PC-3 (cell line): ENCODE measurements at regions not wholly inside any gene's neighbourhood (a gene's known extent, or its start where the extent isn't known, plus 50 kb on each side); places are given as distances from the start of the nearest gene placed in this dataset.

ENCODE experiments used
- ATAC-seq: fragments of 200-7000 bp; cut with Tn5 transposase; 2 replicates; pipeline ENCODE4 v1.9.1; 2020; ENCODE audit warnings: mild to moderate bottlenecking, moderate library complexity
- BruUV-seq: library from RNA; stranded (reverse); fragments of 400-500 nt; replicated peaks from 2 replicates; lab custom pipeline; 2021; lab: Mats Ljungman, UMichigan
- CTCF ChIA-PET: fragments of 300-600 bp; sonication (Branson Sonifier 250); formaldehyde crosslinking; loops from one replicate; lab custom pipeline; 2022; ENCODE audit warnings: antibody characterized with exemption; lab: Charles Lee
- POLR2A ChIA-PET: fragments of 300-600 bp; sonication (Branson Sonifier 250); formaldehyde crosslinking; loops from one replicate; lab custom pipeline; 2022; ENCODE audit warnings: antibody characterized with exemption; ENCODE audit not compliant: unreplicated experiment; lab: Charles Lee
- DNase-seq: peaks from one replicate; pipeline ENCODE4 v3.0.0-alpha.2; 2015
- H2AFZ ChIP-seq: fragments of 300-600 bp; sonication (generic); 2 replicates; pipeline ENCODE4 v1.6.0; 2016; ENCODE audit warnings: antibody characterized with exemption, low read length
- H3F3A ChIP-seq: fragments of 300-600 bp; sonication (generic); one replicate; pipeline ENCODE4 v1.6.0; 2017; ENCODE audit warnings: antibody characterized with exemption, low read length, control low read depth, mild to moderate bottlenecking; ENCODE audit not compliant: unreplicated experiment
- H3K27ac ChIP-seq: fragments of 300-600 bp; sonication (generic); 2 replicates; pipeline ENCODE4 v1.5.1; 2016; ENCODE audit warnings: mild to moderate bottlenecking, low read length
- H3K27me3 ChIP-seq: fragments of 300-600 bp; sonication (generic); 2 replicates; pipeline ENCODE4 v1.6.1; 2016; ENCODE audit warnings: low read length, mixed read lengths
- H3K36me3 ChIP-seq: fragments of 300-600 bp; sonication (generic); 2 replicates; pipeline ENCODE4 v1.6.1; 2016; ENCODE audit warnings: low read depth, mixed run types, low read length, mixed read lengths
- H3K4me1 ChIP-seq: fragments of 300-600 bp; sonication (generic); 2 replicates; pipeline ENCODE4 v1.5.1; 2016; ENCODE audit warnings: low read length; ENCODE audit not compliant: insufficient read depth
- H3K4me2 ChIP-seq: fragments of 300-600 bp; sonication (generic); 2 replicates; pipeline ENCODE4 v1.6.0; 2016; ENCODE audit warnings: low read length
- H3K4me3 ChIP-seq: fragments of 300-600 bp; sonication (generic); 2 replicates; pipeline ENCODE4 v1.5.1; 2016; ENCODE audit warnings: mild to moderate bottlenecking, low read length, mixed read lengths
- H3K79me2 ChIP-seq: fragments of 300-600 bp; sonication (generic); 2 replicates; pipeline ENCODE4 v1.6.1; 2017; ENCODE audit warnings: low read length, mixed read lengths
- H3K9ac ChIP-seq: fragments of 300-600 bp; sonication (generic); 2 replicates; pipeline ENCODE4 v1.6.0; 2016; ENCODE audit warnings: mild to moderate bottlenecking, low read length
- H3K9me2 ChIP-seq: fragments of 300-600 bp; sonication (generic); replicated peaks from 2 replicates; pipeline ENCODE4 v1.6.1; 2016; ENCODE audit warnings: mixed run types, low read length, mixed read lengths
- H3K9me3 ChIP-seq: fragments of 300-600 bp; sonication (generic); 2 replicates; pipeline ENCODE4 v1.6.1; 2016; ENCODE audit warnings: low read length, mixed read lengths
- H4K20me1 ChIP-seq: fragments of 300-600 bp; sonication (generic); 2 replicates; pipeline ENCODE4 v1.6.1; 2016; ENCODE audit warnings: low read length, mixed read lengths
- CTCF ChIP-seq: fragments of 300-600 bp; sonication (generic); conservative IDR thresholded peaks from 2 replicates; pipeline ENCODE4 v1.5.1; 2017; ENCODE audit warnings: antibody characterized with exemption, low read depth, mild to moderate bottlenecking, low read length
- EZH2 ChIP-seq: fragments of 300-600 bp; sonication (generic); IDR thresholded peaks from one replicate; pipeline ENCODE4 v1.6.1; 2017; ENCODE audit warnings: antibody characterized with exemption, mild to moderate bottlenecking, low read length; ENCODE audit not compliant: unreplicated experiment
- EZH2phosphoT487 ChIP-seq: fragments of 300-600 bp; sonication (generic); IDR thresholded peaks from 2 replicates; pipeline ENCODE4 v1.6.1; 2018; ENCODE audit warnings: mild to moderate bottlenecking, antibody characterized with exemption, low read length, borderline replicate concordance
- intact Hi-C: fragments of 100-400 bp; cut with micrococcal nuclease; formaldehyde crosslinking; loops from 2 replicates; pipeline ENCODE4 v1.9.0; 2023

GRCh38 chr3:144569651-144570050 is 598.0 kb downstream of the DIPK2A start:
- H3K36me3 ChIP-seq = no peaks in the 10 kb centered on the region
- no peak overlapping the region for H3K4me2 ChIP-seq
- BruUV-seq = no TSS peak
- no peaks in the 10 kb centered on the region for H3K27me3 ChIP-seq
- H2AFZ ChIP-seq = no peak overlapping the region
- no peak overlapping the region for H3K9ac ChIP-seq
- ChIA-PET POLR2A (no interaction called here), CTCF (no interaction called here)
- no peak for ATAC-seq
- intact Hi-C loops = no loop called here
- TF ChIP-seq EZH2 = no peak
- TF ChIP-seq EZH2phosphoT487 = no peak
- TF ChIP-seq CTCF = no peak
- no peaks in the 10 kb centered on the region for H3F3A ChIP-seq
- no peaks in the 10 kb centered on the region for H3K79me2 ChIP-seq
- DNase-seq = no peak
- no peak overlapping the region for H3K27ac ChIP-seq
- H4K20me1 ChIP-seq = no peaks in the 10 kb centered on the region
- no peaks in the 10 kb centered on the region for H3K9me2 ChIP-seq
- H3K4me1 ChIP-seq = peaks cover 12% of the 10 kb centered on the region
- no peaks in the 10 kb centered on the region for H3K9me3 ChIP-seq
- H3K4me3 ChIP-seq = no peak overlapping the region

- no peak overlapping the region for H3K4me3 ChIP-seq
- ATAC-seq = no peak
- no peak overlapping the region for H2AFZ ChIP-seq
- CTCF ChIA-PET = no interaction called here
- no peaks in the 10 kb centered on the region for H3K79me2 ChIP-seq
- H3K4me2 ChIP-seq = no peak overlapping the region
- no peaks in the 10 kb centered on the region for H3K9me2 ChIP-seq
- intact Hi-C loops = no loop called here
- no peak overlapping the region for H3K9ac ChIP-seq
- no TSS peak for BruUV-seq
- H3K36me3 ChIP-seq = no peaks in the 10 kb centered on the region
- no peaks in the 10 kb centered on the region for H4K20me1 ChIP-seq
- no peak overlapping the region for H3K27ac ChIP-seq
- POLR2A ChIA-PET = no interaction called here
- H3K9me3 ChIP-seq = no peaks in the 10 kb centered on the region
- no peak for DNase-seq
- H3F3A ChIP-seq = no peaks in the 10 kb centered on the region
- TF ChIP-seq EZH2phosphoT487 (no peak), CTCF (no peak), EZH2 (no peak)
- H3K4me1 ChIP-seq = no peaks in the 10 kb centered on the region
- no peaks in the 10 kb centered on the region for H3K27me3 ChIP-seq
These were observed 612.2 kb downstream of the DIPK2A start for GRCh38 chr3:144583871-144584270.

GRCh38 chr3:144585408-144585807 is 613.8 kb downstream of the DIPK2A start:
- no TSS peak for BruUV-seq
- ChIA-PET CTCF (no interaction called here), POLR2A (no interaction called here)
- Histone ChIP-seq H3K27me3 (no peaks in the 10 kb centered on the region), H3K79me2 (no peaks in the 10 kb centered on the region), H3K4me2 (no peak overlapping the region), H3K4me1 (peaks cover 2% of the 10 kb centered on the region; the same call in 1 of the 2 replicates), H3K9ac (no peak overlapping the region), H3K4me3 (no peak overlapping the region), H3K9me3 (no peaks in the 10 kb centered on the region), H3K9me2 (no peaks in the 10 kb centered on the region), H3F3A (no peaks in the 10 kb centered on the region), H4K20me1 (no peaks in the 10 kb centered on the region), H3K36me3 (no peaks in the 10 kb centered on the region), H3K27ac (no peak overlapping the region), H2AFZ (no peak overlapping the region)
- TF ChIP-seq CTCF (no peak), EZH2 (no peak), EZH2phosphoT487 (no peak)
- ATAC-seq (no peak), DNase-seq (no peak)
- intact Hi-C loops = no loop called here
